ENCODE measurements at regions not wholly inside any gene's neighbourhood (a gene's known extent, or its start where the extent isn't known, plus 50 kb on each side); places are given as distances from the start of the nearest gene placed in this dataset.

DNA sequence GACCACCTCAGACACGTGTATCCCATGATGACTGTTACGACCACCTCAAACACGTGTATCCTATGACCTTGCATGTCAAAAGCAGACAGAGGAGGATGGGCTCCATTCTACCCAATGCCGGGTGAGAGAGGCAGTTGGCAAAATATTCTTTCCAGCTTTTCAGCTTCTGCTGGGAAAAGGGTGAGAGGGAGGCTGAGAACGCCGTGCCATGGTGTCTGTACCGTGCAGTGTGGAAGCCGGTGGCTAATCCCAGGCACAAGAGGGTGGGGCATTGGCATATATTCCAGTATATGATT lies 1478.4 kb downstream of the TBC1D22A start:
- DNase-seq, result no peak

DNA sequence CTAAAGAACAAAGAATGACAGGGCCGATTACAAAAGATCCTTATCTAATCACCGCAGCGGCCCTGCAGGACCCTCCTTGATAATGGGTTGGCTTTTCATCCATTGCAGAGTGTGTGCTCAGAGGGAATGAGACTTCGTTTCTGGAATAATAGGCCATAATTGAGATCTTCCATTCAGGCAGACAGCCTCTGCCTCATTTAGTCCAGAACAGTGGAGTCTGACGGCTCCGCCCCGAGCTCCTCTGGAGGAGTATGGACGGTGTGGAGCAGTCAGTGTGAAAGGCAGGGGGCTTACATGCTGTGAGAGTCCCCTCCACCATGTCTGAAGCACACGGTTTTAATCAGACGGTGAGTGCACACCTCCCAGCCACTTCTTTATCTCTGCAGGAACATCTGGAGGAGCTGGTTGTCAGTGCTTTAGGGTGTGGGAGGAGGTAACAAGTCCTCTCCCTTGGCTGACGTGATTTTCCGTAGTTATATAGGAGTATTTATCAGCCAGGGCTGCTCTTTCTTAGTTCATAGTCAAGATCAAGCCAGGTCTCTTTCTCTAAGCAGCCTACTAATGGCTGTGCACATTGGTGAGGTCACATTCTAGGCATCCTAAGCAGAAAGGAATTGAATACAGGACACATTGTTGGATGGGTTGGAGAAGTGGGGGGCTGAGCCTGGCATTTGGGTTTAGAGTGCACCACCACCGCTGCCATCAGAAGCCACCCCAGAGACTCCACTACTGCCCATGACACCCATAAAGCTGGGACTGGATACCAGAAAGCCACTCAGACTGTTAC lies 1477.9 kb downstream of the TBC1D22A start:
- DNase-seq, result no peak

DNA sequence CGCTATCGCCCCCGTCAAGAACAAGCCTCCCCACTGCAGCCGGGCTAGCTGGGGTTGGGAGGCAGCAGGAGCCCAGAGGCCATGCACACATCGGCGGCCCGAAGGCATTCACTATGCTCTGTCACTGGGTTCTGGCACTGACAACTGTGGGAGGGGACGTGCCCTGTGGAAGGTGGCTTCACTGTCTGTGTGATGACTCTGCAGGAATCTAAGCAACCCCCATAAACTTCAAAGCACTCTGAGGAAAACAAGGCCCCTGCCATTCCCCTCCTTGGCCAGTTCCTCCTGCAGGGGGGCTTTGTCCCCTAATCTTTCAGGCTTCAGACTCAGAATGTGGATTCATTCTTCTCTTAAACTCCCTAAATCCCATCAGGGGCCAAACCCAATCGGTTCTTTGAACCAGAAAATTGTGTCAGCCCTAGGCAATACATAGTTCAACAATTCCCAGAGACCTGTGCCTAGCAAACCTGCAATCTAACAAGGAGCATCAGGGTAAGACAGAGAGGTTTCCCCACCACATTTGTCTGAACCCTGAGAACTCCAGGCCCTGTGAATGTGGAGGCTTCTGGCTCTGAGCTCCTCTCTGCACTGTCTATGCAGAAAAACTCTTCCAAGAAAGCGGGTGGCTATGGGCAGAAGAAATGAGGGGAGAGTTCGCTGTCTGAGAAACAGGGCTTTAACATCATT lies 1477.2 kb downstream of the TBC1D22A start:
- no peak for DNase-seq

DNA sequence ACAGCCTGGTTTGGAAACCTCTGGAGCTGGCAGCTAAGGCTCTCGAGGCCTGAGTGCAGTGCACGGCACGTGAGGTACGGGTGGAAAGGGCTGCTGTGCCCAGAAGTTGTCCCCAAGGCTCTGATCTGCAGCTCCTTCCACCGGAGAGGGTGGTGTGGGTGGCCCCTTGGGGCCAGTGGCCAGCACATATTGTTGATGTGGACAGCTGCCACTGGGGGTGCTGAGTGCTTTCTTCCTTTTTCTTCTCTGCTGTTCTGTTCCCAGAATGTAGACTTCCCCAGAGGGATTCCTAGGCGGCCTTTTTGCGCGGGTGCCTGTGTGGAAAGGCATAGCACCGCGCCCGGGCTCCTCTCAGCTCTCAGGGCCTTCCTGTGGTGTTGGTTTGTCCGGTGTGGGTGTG lies 1476.5 kb downstream of the TBC1D22A start:
- DNase-seq, result no peak

DNA sequence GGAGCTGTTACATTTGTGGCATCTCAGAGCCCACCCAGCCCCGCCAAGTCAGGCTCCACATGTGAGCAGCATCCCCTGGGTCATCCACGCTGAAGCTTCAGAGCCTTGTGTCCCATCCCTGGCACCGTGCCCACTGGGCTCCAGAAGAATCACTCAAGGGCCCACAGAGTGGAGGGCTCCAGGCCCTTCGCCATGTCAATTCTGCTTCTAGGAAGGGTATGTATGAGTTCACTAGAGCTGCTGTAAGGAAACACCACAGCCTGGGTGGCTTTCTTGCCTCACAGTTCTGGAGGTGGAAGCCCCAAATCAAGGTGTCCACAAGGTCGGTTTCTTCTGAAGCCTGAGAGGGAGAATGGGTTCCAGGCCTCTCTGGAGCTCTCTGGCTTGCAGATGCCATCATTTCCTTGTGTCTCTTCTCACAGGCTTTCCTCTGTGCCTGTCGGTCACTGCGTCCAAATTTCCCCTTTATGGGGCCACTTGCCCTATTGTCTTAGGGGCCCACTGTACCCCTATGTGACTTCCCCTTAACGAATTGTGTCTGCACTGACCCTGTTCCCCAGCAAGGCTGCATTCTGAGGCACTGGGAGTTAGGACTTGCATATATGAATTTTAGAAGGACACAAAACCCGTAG lies 1476.0 kb downstream of the TBC1D22A start:
- no peak for DNase-seq

DNA sequence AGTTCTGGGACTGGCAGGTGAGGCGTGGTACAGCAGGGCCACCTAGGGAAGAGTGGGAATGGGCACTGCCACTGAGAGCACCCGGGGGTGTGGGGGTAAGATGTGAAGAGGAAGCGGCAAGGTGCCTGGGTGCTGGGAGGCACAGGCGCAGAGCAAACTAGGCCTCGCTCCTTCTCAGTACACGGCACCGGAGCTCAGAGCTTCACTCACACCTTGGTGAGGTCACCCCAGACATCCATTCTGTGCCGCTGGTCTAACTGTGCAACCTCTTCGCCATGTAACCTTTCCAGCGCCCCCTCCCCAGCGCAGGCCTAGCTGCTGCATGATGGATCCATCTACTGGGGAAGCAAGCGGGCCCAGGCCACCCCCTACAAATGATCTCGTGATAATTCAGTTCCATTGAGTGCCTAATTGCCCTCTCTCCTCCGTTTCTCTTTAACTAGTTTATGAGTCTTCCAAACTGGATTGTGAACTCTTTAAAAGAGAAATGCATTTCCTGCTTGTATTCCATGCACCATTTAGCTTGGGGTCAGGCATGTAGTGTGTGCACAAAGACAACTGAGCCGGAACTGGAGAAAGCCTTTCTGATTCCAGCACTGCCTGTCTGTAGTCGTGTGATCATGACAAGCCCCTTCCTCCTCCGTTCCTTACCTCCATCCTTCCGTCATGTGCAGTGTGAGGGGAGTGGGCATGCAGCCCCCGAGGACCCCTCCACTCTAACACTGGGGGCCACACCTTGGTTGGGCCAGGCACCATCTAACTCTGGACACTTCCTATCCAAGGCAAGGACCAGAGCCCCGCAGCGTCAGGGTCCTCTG lies 1475.2 kb downstream of the TBC1D22A start:
- no peak for DNase-seq

DNA sequence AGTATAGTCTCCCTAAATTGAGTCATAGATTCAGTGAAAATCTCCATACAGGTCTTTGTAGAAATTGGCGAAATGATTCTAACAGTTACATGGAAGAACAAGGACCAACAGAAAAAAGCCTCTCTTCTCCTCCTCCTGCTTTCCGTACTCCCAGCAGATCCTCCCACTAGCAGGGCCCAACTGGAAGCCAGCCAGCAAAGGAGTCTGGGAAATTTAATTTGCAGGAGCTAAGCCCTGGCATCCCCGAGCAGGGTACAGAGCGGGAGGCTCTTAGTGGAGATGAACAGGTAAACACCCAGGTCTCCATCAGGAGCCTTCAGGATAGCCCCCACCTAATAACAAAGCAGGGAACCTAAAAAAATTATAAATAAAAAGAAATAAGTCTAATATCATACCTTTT lies 1473.8 kb downstream of the TBC1D22A start:
- DNase-seq, result no peak

DNA sequence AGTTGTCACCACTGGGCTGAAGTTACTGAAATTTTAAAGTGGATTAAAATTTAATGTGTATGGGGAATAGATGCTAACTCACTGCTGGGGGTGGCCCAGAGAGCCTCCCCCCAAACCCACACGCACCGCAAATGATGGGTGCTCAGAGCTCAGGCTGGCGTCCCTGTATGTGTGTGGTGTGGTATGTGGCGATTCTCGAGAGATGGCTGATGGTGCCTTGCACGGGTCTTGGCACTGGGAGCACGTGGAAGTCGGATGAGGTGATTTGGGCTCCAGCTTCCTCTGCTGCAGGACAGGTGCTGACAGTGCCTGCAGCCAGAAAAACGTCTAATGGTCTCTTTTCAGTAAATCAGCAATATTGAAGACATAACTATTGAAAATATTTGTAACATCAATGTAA lies 1473.3 kb downstream of the TBC1D22A start:
- DNase-seq, result no peak

DNA sequence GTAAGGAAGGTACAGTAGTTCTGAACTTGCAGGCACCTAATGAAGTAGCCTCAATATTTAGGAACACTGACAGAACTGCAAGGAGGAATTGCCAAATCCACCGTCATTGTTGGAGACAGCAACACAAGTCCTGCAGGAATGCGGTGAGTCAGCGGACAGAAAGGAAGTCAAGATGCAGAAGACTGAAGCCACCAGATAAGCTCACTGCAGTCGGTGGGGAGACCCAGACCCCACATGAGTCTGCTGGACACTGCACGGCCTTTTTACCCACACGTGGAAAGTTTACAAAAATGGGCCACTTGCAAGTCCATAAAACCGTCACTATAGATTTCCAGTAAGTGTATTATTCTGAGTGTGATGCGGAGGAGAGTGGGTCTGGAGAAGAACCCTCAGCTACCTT lies 1471.6 kb downstream of the TBC1D22A start:
- DNase-seq, result no peak

DNA sequence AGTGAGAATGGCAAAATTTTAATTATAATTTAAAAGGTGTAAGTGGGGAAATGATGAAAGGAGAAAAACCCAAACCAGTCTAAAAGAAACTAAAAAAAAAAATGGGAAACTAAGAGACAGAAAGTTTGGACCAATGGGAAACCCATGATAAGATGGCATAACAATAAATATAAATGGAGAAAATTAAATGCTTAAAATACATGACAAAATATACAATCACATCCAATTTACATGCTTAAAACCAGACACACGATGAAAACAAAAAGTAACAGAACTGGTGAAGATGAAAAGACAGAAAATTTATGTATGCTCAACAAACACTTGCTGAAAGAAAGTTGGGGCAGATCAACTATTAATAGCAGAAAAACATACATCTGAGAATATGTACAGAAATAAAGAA lies 1471.1 kb downstream of the TBC1D22A start:
- no peak for DNase-seq

DNA sequence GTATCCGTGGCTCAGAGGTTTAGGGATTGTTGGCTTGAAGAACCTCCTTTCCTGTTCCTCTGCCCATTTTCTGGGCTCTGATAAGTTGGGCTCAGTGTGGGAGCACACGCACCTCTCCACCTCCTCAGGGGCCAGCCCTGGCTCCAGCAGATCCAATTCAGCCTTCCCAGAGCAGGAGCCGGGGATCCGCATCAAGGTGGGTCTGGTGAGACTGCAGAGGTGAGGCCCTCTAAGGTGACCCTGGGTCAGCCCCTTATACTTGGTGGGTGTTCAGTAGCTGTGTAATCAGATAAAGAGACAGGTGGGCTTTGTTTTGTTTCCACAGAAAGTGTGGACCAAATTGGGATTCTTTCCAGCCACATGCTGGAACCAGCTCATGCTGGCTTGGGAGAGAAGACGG lies 1466.0 kb downstream of the TBC1D22A start:
- no peak for DNase-seq

DNA sequence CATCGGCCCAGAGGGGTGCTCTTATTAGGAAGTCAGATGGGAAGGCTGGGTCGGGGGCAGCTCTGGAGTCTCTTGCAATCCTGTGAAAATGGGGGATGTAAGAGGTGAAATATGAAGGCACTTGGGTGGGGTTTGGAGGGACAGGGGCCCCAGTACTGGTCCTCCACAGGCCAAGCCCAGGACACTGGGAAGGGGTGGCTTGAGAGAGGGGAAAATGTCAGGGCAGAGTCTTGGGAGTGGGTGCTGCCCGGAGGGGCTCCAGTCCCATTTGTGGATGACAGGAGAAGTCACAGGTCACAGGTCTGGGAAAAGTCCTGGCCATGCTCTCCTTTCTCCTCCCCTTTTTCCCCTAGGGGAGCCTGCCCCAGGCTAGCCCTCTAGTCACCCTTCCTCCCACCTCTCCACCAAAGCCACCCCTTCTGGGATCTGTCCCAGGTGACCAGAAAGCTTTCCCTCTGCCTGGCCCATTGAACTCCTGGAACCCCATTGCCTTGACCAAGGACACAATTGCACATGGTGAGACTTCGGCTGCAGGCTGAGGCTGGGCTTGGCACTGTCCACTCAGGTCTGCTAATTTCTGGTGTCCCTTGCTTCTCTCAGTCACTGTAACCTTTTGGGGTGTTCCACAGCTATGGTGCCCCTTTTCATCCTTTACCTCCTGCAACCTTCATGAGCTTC lies 1465.0 kb downstream of the TBC1D22A start:
- DNase-seq, result no peak

DNA sequence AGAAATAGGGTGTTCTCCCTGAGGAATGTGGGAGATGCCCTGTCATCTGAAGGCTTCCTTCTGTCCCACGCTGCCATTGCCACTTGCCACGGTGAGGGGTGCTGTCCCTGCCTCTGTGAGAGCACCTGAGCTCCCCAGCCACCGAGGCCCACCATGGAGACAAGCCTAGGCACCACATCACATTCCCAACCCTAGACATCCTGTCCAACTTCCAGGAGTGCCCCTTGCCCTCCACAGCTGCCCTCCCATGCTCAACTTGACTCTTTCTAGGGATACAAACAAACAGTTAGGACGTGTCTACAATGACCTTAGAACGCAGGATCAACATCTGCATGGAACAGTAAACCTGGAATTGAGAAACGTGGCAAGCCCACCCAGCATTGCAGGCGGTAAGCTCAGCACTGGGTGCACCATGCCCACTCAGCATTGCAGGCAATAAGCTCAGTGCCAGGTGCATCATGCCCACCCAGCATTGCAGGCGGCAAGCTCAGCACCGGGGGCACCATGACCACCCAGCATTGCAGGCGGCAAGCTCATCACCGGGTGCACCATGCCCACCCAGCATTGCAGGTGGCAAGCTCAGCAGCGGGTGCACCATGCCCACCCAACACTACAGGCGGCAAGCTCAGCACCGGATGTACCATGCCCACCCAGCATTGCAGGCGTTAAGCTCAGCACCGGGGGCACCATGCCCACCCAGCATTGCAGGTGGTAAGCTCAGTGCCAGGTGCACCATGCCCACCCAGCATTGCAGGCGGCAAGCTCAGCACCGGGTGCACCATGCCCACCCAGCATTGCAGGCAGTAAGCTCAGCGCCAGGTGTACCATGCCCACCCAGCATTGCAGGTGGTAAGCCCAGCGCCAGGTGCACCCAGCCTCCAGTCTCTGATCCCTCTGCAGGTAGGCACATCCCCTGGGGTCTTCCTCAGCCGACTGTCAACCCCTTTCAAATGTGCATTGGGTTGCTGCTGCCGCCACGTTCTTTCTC lies 1463.9 kb downstream of the TBC1D22A start:
- no peak for DNase-seq

DNA sequence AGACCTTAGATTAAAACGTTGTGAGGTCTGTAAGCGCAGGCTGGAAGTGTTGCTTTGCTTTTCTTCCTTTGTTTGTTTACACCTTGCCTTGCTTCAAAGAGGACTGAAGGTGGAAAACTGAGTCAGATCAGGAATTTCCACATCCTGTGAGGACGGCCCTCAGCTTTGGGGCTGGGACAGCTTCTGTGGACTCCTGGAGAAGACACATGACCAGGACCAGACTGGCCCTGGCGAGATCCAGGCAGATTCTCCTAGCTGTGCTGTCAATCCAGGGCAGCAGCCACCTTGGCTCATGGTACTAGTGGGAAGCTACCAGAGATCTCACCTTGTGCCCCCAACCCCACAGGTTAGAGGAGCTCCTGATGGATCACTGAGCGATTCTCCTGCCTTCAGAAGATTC lies 1461.9 kb downstream of the TBC1D22A start:
- DNase-seq, result no peak

DNA sequence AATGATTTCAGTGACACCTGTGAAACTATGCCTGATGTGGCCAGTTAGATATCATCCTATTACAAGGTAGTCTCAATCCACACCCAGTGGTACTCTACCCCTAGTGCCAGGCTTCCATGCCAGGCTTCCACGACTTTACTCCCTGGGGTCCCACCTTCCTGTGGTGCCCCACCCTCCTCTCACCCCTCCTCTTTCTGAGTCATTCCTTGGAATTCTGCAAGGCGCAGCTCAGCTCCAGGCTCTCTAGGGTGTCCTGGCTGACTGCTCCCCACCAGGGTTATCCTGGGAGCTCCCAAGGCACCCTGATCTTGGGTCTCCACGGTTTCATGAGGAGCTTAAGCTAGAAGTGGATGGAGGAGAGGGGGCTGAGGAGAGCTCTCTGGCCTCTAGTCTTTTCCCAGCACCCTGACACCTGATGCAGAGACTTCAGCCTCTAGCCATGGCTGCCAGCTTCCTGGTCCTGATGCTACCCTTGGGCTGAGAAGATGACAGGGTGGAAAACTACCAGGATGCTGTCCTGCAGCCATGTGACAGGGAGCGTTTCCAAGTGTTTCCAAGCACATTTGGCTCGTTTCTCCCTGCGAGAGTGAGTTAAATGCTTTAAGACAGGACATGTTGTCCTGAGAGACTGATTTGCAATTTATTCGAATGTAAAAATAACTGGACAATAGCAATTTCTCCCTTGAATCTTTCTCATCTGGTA lies 1461.2 kb downstream of the TBC1D22A start:
- DNase-seq, result no peak

DNA sequence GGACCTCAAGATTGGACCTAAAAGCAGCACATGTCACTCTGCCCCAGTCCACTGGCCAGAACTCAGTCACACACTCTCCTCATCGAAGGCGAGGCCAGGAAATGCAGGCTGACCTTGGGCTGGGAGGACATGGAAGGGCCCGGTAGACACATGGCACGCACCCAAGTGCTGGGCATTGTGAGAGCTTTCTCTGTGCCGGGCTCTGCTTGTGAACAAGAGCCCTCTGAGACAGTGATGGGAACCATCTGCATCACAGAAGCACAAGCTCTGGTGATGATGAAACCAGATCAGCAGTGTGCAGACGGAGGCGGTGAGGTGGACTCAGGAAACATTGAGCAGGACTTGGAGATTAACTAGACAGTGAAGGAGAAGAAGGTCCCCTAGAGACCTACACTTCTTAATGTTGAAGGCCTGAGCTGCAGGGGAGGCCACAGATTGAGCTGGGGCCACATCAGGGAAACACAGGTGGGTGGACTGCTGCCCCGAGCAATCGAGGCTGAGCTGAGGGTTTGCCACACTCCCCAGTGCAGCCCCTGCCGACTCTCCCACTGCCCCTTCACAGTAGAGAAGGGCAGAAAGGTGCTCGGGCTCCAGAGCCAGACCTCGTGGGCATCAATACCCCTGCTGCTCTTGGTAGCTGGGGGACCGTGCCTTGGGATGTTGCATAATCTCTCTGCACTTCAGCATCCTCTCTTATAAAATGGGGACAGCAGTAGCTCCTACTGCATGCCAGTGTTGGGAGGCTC lies 1460.5 kb downstream of the TBC1D22A start:
- no peak for DNase-seq

DNA sequence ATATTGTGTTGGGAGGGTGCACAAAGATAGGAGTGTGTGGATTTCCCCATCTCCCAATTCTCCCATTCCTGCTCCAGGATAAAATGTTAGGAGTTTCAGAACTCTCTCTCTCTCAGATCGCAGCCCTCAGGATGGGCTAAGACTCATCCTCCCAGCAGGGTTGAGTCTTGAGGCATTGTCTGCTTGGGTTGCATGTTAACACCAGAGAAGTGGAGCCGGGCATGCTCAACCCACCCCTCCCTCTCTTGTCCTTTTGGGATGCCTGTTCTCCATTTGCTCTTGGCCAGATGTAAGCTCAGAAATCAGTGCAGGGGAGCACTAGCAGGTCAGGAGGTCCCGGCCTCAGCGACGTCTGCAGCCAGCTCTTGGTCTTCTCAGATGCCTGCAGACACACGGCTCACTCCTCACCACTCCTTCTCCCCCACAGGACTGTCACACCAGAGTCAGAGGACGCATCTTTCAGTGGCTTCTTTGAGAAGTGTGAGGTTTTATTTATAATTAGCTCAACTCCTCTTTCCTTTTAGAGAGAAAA lies 1456.5 kb downstream of the TBC1D22A start:
- DNase-seq, result no peak

DNA sequence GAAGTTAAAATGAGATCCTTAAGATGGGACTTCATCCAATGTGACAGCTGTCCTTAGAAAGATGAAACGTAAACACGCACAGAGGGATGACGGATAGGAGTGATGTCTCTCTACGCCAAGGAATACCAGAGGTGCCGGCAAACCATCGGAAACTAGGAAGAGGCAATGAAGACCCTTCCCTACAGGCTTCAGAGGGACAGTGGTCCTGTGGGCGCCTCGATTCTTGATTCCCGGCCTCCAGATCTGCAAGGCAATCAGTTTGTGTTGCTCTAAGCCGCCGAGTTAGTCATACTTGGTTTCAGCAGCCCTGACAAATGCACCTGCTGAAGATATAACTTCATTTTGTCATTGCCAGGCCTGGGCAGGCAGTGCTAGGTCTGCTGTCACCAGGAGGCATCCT lies 1455.1 kb downstream of the TBC1D22A start:
- DNase-seq, result no peak

DNA sequence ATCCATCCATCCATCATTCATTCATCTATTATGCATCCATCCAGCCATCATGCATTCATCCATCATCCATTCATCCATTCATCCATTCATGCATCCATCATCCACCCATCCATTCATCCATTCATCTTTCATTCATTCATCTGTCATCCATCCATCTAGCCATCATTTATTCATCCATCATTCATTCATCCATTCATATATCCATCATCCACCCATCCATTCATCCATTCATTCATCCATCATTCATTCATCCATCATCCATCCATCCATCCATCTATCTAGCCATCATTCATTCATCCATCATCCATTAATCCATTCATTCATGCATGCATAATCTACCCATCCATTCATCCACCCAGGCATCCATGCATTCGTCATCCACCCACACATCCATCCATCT lies 1450.3 kb downstream of the TBC1D22A start:
- DNase-seq, result no peak

DNA sequence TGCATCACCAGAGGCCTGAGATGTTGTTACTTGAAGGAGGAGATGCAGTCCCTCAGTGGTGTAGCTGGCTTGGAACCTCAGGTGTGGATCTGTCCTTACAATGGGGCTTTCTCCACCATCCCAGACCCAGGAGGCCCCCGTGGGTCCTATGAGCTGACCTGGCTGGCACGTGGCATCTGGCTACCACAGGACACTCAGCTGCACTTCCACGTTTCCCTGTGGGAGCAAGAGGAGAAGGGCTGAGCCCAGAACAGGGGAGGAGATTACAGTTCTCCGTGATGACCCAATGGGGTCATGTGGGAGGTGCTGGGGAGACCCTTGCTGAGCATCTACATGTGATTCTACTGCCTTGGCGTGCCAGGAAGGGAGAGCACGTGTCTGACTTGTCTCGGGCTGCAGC lies 1448.4 kb downstream of the TBC1D22A start:
- DNase-seq, result no peak
